ENCODE measurements at regions not wholly inside any gene's neighbourhood (a gene's known extent, or its start where the extent isn't known, plus 50 kb on each side); places are given as distances from the start of the nearest gene placed in this dataset.

DNA sequence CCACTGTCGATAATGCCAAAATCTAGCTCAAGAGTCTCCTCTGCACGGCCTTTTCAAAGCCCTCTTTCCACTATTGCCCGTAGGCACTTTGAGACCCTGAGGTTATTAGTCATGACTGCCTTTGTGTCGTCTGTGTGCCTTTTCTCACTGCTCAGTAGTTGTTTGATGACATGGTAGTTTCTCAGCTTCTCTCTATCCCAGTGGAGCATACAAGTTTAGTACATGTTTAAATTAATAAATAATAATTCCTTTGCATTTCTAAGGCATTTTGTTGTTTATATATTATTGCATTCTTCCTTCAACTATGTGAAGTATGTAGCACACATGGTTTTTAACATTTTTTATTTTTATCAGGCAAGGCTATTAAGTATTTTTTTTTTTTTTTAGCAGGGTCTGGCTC lies 458.1 kb downstream of the PCNX1 start:
- peaks cover 15% of the 10 kb centered on the region for H3K4me1 ChIP-seq (ENCODE audit: insufficient read depth, low read length)
- H3K36me3 ChIP-seq (ENCODE audit: insufficient read depth, low read length), result no peaks in the 10 kb centered on the region
- no peak overlapping the region for H3K9ac ChIP-seq (ENCODE audit: low read depth, low read length)
- no peaks in the 10 kb centered on the region for H3K9me3 ChIP-seq (ENCODE audit: control insufficient read depth, insufficient read depth, low read length)

- H3K36me3 ChIP-seq (ENCODE audit: insufficient read depth, low read length), result no peaks in the 10 kb centered on the region
- no peak overlapping the region for H3K9ac ChIP-seq (ENCODE audit: low read depth, low read length)
- no peaks in the 10 kb centered on the region for H3K9me3 ChIP-seq (ENCODE audit: control insufficient read depth, insufficient read depth, low read length)
- H3K4me1 ChIP-seq (ENCODE audit: insufficient read depth, low read length), result peaks cover 11% of the 10 kb centered on the region
These were observed 459.6 kb downstream of the PCNX1 start for GRCh38 chr14:71366861-71367260.

GRCh38 chr14:71371711-71372396 lies 464.6 kb downstream of the PCNX1 start:
- no peak overlapping the region for H3K9ac ChIP-seq (ENCODE audit: low read depth, low read length)
- H3K36me3 ChIP-seq (ENCODE audit: insufficient read depth, low read length), result no peaks in the 10 kb centered on the region
- peaks cover 3% of the 10 kb centered on the region; the same call in 1 of the 2 replicates for H3K9me3 ChIP-seq (ENCODE audit: control insufficient read depth, insufficient read depth, low read length)
- peaks cover 11% of the 10 kb centered on the region for H3K4me1 ChIP-seq (ENCODE audit: insufficient read depth, low read length)

- no peak overlapping the region for H3K9ac ChIP-seq (ENCODE audit: low read depth, low read length)
- peaks cover 11% of the 10 kb centered on the region for H3K4me1 ChIP-seq (ENCODE audit: insufficient read depth, low read length)
- peaks cover 3% of the 10 kb centered on the region; the same call in 1 of the 2 replicates for H3K9me3 ChIP-seq (ENCODE audit: control insufficient read depth, insufficient read depth, low read length)
- no peaks in the 10 kb centered on the region for H3K36me3 ChIP-seq (ENCODE audit: insufficient read depth, low read length)
These were observed 465.2 kb downstream of the PCNX1 start for GRCh38 chr14:71372411-71372838.

DNA sequence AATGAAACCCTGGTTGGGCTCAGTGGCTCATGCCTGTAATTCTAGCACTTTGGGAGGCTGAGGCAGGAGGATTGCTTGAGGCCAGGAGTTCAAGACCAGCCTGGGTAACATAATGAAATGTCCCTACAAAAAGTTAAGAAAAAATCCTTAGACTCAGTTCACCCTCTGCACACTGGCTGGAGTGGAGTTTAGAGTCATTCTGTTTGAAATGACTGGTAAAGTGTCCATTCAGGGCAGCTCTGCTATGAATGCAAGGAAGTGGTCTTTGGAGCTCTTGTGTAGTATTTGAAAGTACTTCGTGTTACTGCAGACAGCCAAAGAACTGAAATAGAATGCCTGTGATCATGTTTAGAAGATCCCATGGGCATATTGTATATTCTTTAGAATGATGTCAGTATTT lies 466.5 kb downstream of the PCNX1 start:
- Histone ChIP-seq H3K36me3 (ENCODE audit: insufficient read depth, low read length) (no peaks in the 10 kb centered on the region), H3K9me3 (ENCODE audit: control insufficient read depth, insufficient read depth, low read length) (peaks cover 6% of the 10 kb centered on the region), H3K4me1 (ENCODE audit: insufficient read depth, low read length) (peaks cover 11% of the 10 kb centered on the region), H3K9ac (ENCODE audit: low read depth, low read length) (no peak overlapping the region)

DNA sequence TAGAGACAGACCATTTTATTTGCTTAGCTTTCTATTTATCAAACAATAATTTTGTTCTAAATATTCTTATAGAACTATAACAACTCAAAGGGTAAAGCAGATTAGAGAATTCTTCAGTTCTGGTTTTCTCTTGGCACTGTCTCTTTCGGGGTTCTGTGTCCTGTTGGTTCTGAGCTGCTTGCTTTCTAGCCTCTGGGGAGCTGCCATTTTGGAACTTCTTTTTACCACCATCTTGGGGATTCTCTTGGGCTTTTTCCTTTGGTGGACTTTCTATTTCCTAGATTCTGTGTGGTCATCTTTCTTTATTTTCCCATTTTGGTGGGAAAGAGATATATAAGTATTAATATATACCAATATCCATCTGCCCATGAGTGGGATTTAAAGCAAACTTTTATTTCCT lies 467.7 kb downstream of the PCNX1 start:
- H3K9me3 ChIP-seq (ENCODE audit: control insufficient read depth, insufficient read depth, low read length), result peaks cover 9% of the 10 kb centered on the region

GRCh38 chr14:71377099-71377498 lies 469.8 kb downstream of the PCNX1 start:
- H3K36me3 ChIP-seq (ENCODE audit: insufficient read depth, low read length), result no peaks in the 10 kb centered on the region
- no peak overlapping the region for H3K9ac ChIP-seq (ENCODE audit: low read depth, low read length)
- peaks cover 9% of the 10 kb centered on the region for H3K4me1 ChIP-seq (ENCODE audit: insufficient read depth, low read length)
- peaks cover 9% of the 10 kb centered on the region for H3K9me3 ChIP-seq (ENCODE audit: control insufficient read depth, insufficient read depth, low read length)

More for the DNA sequence above, 467.7 kb downstream of the PCNX1 start:
- H3K36me3 ChIP-seq (ENCODE audit: insufficient read depth, low read length), result no peaks in the 10 kb centered on the region
- no peak overlapping the region for H3K9ac ChIP-seq (ENCODE audit: low read depth, low read length)
- peaks cover 11% of the 10 kb centered on the region for H3K4me1 ChIP-seq (ENCODE audit: insufficient read depth, low read length)

- H3K36me3 ChIP-seq (ENCODE audit: insufficient read depth, low read length), result no peaks in the 10 kb centered on the region
- peaks cover 9% of the 10 kb centered on the region for H3K9me3 ChIP-seq (ENCODE audit: control insufficient read depth, insufficient read depth, low read length)
- H3K9ac ChIP-seq (ENCODE audit: low read depth, low read length), result no peak overlapping the region
- peaks cover 3% of the 10 kb centered on the region; the same call in 1 of the 2 replicates for H3K4me1 ChIP-seq (ENCODE audit: insufficient read depth, low read length)
These were observed 473.0 kb downstream of the PCNX1 start for GRCh38 chr14:71380271-71380670.

DNA sequence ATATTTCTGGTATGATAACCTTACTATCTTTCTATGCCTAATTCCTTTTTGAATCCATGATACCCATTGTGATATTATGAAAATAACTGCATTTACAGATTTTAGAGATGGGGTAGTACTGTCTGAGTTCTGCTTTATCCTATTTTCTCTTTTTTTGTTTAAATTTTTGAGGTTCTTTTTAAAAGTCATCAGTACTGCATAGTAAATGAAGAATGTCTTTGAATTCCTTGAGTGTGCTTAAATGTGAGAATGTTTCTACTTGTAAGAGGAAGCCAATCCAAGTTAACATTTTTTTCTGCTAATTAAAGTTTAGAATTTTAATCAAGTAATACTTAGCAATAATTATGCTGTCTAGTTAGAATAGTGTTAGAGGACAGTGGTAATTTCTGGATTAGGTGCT lies 474.6 kb downstream of the PCNX1 start:
- Histone ChIP-seq H3K9me3 (ENCODE audit: control insufficient read depth, insufficient read depth, low read length) (peaks cover 6% of the 10 kb centered on the region), H3K9ac (ENCODE audit: low read depth, low read length) (no peak overlapping the region), H3K36me3 (ENCODE audit: insufficient read depth, low read length) (no peaks in the 10 kb centered on the region), H3K4me1 (ENCODE audit: insufficient read depth, low read length) (peaks cover 3% of the 10 kb centered on the region; the same call in 1 of the 2 replicates)

GRCh38 chr14:71382315-71382714 lies 475.1 kb downstream of the PCNX1 start:
- Histone ChIP-seq H3K9me3 (ENCODE audit: control insufficient read depth, insufficient read depth, low read length) (peaks cover 6% of the 10 kb centered on the region), H3K4me1 (ENCODE audit: insufficient read depth, low read length) (peaks cover 3% of the 10 kb centered on the region; the same call in 1 of the 2 replicates), H3K36me3 (ENCODE audit: insufficient read depth, low read length) (no peaks in the 10 kb centered on the region), H3K9ac (ENCODE audit: low read depth, low read length) (no peak overlapping the region)

DNA sequence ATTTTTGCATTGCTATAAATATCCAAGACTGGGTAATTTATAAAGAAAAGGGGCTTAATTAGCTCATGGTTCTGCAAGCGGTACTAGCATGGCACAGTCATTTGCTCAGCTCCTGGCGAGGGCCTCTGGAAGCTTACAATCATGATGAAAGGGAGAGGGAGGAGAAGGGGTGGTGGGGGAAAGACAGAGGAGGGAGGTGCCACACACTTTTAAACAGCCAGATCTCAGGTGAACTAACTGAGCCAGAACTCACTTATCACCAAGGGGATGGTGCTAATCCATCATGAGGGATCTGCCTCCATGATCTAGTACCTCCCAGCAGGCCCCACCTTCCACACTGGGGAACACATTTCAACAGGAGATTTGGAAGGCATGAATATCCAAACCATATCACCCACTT lies 476.3 kb downstream of the PCNX1 start:
- peaks cover 3% of the 10 kb centered on the region; the same call in 1 of the 2 replicates for H3K4me1 ChIP-seq (ENCODE audit: insufficient read depth, low read length)
- no peak overlapping the region for H3K9ac ChIP-seq (ENCODE audit: low read depth, low read length)
- H3K9me3 ChIP-seq (ENCODE audit: control insufficient read depth, insufficient read depth, low read length), result peaks cover 6% of the 10 kb centered on the region
- no peaks in the 10 kb centered on the region for H3K36me3 ChIP-seq (ENCODE audit: insufficient read depth, low read length)

DNA sequence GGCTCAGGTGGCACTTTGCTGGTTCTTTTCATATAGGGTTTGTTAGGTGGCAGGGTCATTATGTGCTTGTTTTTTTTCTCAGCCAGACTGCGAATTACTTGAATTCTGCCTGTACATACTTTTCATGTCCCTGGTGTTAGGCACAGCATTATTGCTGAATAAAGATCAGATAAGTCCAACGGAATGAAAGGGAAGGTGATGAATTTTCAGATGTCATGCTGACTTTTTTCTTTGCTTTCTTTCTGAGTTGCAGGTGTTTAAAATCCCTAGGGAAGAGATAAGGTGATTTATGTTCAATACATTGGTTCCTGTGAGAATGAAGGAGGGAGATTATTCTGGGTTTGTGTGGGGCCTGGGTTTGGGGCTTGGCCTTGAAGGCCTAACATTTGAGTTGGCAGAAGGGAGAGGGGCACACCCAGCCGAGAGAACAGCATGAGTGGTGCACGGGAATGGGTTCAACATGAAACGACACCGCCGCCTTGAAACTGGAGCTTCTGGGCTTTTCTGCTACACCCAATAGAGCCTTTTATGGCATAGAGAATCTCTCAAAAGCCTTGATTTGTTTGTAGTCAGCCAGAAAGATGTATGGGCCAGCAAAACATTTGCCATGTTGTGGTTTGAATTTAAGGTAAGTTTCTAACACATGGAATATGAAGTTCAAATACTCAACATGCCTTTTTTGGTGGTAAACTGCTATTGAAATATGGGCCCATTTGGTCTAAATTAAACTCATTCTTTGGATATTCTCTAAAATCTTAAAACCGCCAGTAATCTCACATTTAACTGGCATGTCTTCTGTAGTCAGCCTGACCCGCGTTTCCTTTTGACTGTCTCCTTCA lies 477.0 kb downstream of the PCNX1 start:
- no peaks in the 10 kb centered on the region for H3K36me3 ChIP-seq (ENCODE audit: insufficient read depth, low read length)
- H3K4me1 ChIP-seq (ENCODE audit: insufficient read depth, low read length), result peaks cover 3% of the 10 kb centered on the region; the same call in 1 of the 2 replicates
- H3K9me3 ChIP-seq (ENCODE audit: control insufficient read depth, insufficient read depth, low read length), result no peaks in the 10 kb centered on the region; the same call in 1 of the 2 replicates
- no peak overlapping the region for H3K9ac ChIP-seq (ENCODE audit: low read depth, low read length)

DNA sequence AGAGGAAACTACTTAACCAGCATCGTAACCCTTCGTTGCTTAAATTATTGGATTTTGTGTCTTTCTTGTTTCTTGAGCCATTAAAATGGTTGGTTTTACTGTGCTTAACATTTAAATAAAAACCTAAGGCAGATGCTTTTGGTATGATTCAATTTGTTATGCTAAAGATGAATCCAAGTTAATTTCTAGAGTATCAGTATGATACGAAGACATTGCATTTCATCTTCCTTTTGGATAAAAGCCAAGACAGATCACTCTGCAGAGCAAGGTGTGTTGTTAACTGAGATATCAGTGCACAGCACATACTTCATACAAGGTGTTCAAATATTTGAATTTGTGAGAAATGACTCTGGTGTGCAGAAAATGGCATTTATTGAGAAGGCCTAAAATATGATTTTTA lies 480.5 kb downstream of the PCNX1 start:
- Histone ChIP-seq H3K9ac (ENCODE audit: low read depth, low read length) (no peak overlapping the region), H3K4me1 (ENCODE audit: insufficient read depth, low read length) (no peaks in the 10 kb centered on the region)

GRCh38 chr14:71388336-71388735 lies 481.1 kb downstream of the PCNX1 start:
- H3K9ac ChIP-seq (ENCODE audit: low read depth, low read length), result no peak overlapping the region
- no peaks in the 10 kb centered on the region for H3K9me3 ChIP-seq (ENCODE audit: control insufficient read depth, insufficient read depth, low read length)
- H3K36me3 ChIP-seq (ENCODE audit: insufficient read depth, low read length), result no peaks in the 10 kb centered on the region
- H3K4me1 ChIP-seq (ENCODE audit: insufficient read depth, low read length), result no peaks in the 10 kb centered on the region

More for the DNA sequence above, 480.5 kb downstream of the PCNX1 start:
- no peaks in the 10 kb centered on the region for H3K9me3 ChIP-seq (ENCODE audit: control insufficient read depth, insufficient read depth, low read length)
- H3K36me3 ChIP-seq (ENCODE audit: insufficient read depth, low read length), result no peaks in the 10 kb centered on the region

DNA sequence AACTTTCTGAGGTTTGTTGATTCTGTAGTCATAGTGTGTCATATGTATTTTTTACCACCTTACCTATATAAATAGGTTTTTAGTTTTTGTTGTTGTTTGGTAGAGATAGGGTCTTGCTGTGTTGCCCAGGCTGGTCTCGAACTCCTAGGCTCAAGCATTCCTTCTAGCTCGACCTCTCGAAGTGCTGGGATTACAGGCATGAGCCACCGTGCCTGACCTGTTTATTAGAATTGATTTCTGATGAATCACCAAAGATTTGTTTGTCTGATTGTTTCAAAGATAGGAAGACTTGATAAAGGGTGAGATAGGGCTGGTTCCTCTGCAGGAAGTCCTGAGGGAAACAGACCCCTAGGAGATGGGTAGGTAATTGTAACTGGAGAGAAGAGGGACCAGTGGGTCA lies 481.6 kb downstream of the PCNX1 start:
- no peaks in the 10 kb centered on the region for H3K4me1 ChIP-seq (ENCODE audit: insufficient read depth, low read length)
- no peak overlapping the region for H3K9ac ChIP-seq (ENCODE audit: low read depth, low read length)
- H3K36me3 ChIP-seq (ENCODE audit: insufficient read depth, low read length), result no peaks in the 10 kb centered on the region
- H3K9me3 ChIP-seq (ENCODE audit: control insufficient read depth, insufficient read depth, low read length), result no peaks in the 10 kb centered on the region

All from ES-I3 (cell line).